ENCODE measurements at regions not wholly inside any gene's neighbourhood (a gene's known extent, or its start where the extent isn't known, plus 50 kb on each side); places are given as distances from the start of the nearest gene placed in this dataset.

DNA sequence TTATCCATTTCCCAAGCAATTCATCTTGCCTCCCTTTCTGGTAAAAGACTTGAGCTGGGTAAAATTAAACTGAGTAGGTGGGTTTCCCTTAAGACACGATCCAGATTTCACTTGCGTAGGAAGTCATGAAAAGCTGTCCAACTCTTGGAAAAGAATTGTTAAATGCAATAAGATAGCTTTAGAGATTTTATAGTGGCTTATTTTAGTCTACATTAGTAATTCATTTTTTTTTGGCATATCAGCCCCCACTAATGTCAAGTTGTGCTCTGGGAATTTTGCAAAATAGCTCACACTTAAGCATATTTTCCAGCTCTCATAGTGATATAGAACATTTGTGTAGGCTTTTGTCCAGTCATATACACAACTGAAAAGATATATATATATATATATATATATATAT lies 344.7 kb upstream of the FIGN start:
- no peak overlapping the region for H3K4me3 ChIP-seq (replicated peaks in 1 of 3; ENCODE audit: insufficient read depth in 1 of 3, low read depth in 1 of 3, low read length in 3 of 3)
- intact Hi-C loops (cut with micrococcal nuclease) (no loop called here), dilution Hi-C loops (cut with MboI; ENCODE audit: extremely low pct_ligation_motif_present, low sequenced_read_pairs) (no loop called here)
- peaks cover 2 to 4% of the 10 kb centered on the region in 2 experiments for H3K27me3 ChIP-seq (ENCODE audit: control insufficient read depth in 2 of 2, insufficient read depth in 2 of 2, low read length in 2 of 2)
- no peak overlapping the region for H3K4me2 ChIP-seq (ENCODE audit: insufficient read depth, low read length)
- FAIRE-seq = no peak
- no peak overlapping the region for H3K27ac ChIP-seq (ENCODE audit: insufficient read depth, low read depth, low read length)
- no TSS peak for BruUV-seq (replicated peaks)
- H3K4me1 ChIP-seq (ENCODE audit: control insufficient read depth, extremely low read depth, insufficient read depth, low read length) = no peaks in the 10 kb centered on the region
- no peak overlapping the region for H3K9ac ChIP-seq (replicated peaks; ENCODE audit: extremely low read depth, insufficient read depth, low read length)
- DNase-seq (ENCODE audit: low read depth, low spot score) = no peak
- CTCF ChIA-PET = no interaction called here
- no peak overlapping the region for H2AFZ ChIP-seq (ENCODE audit: low read depth, low read length)
- H3K9me3 ChIP-seq (replicated peaks; ENCODE audit: control insufficient read depth, insufficient read depth, low read length) = no peaks in the 10 kb centered on the region
- H3K79me2 ChIP-seq (ENCODE audit: control insufficient read depth, insufficient read depth, low read length) = no peaks in the 10 kb centered on the region
- H4K20me1 ChIP-seq (replicated peaks; ENCODE audit: control insufficient read depth, extremely low read depth, insufficient read depth, low read length) = no peaks in the 10 kb centered on the region
- H3K9me1 ChIP-seq (replicated peaks; ENCODE audit: control insufficient read depth, extremely low read depth, insufficient read depth, low read length) = no peaks in the 10 kb centered on the region
- TF ChIP-seq FOS (IDR thresholded peaks at IDR 0.05; ENCODE audit: borderline replicate concordance, insufficient read depth, low read length) (no peak), GATA2 (IDR thresholded peaks at IDR 0.05; ENCODE audit: insufficient read depth, insufficient read length, low read depth, low read length) (no peak), MAX (IDR thresholded peaks at IDR 0.05; ENCODE audit: insufficient read depth, insufficient read length) (no peak), POLR2A (IDR thresholded peaks at IDR 0.05; ENCODE audit: low read depth, low read length) (no peak), EZH2 (IDR thresholded peaks at IDR 0.05; ENCODE audit: borderline replicate concordance, low read depth, low read length, severe bottlenecking) (no peak), JUN (IDR thresholded peaks at IDR 0.05; ENCODE audit: borderline replicate concordance, insufficient read depth, insufficient read length, low read depth) (no peak), MYC (IDR thresholded peaks at IDR 0.05; ENCODE audit: low read depth, low read length) (no peak), POLR2AphosphoS5 (IDR thresholded peaks at IDR 0.05; ENCODE audit: insufficient read depth, low read depth, low read length) (no peak)
- TF ChIP-seq, protein P1, sequence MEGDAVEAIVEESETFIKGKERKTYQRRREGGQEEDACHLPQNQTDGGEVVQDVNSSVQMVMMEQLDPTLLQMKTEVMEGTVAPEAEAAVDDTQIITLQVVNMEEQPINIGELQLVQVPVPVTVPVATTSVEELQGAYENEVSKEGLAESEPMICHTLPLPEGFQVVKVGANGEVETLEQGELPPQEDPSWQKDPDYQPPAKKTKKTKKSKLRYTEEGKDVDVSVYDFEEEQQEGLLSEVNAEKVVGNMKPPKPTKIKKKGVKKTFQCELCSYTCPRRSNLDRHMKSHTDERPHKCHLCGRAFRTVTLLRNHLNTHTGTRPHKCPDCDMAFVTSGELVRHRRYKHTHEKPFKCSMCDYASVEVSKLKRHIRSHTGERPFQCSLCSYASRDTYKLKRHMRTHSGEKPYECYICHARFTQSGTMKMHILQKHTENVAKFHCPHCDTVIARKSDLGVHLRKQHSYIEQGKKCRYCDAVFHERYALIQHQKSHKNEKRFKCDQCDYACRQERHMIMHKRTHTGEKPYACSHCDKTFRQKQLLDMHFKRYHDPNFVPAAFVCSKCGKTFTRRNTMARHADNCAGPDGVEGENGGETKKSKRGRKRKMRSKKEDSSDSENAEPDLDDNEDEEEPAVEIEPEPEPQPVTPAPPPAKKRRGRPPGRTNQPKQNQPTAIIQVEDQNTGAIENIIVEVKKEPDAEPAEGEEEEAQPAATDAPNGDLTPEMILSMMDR (IDR thresholded peaks at IDR 0.05; ENCODE audit: extremely low read depth in 1 of 2, insufficient read depth in 1 of 2, low read depth in 1 of 2, low read length in 2 of 2) = no peak
- POLR2A ChIA-PET = no interaction called here
- no peaks in the 10 kb centered on the region for H3K36me3 ChIP-seq (ENCODE audit: control insufficient read depth in 2 of 2, extremely low read depth in 1 of 2, insufficient read depth in 2 of 2, low read length in 2 of 2)

Data from endothelial cell of umbilical vein (primary cell).